Midbrain (tissue), 1 donor: ENCODE measurements at regions not wholly inside any gene's neighbourhood (a gene's known extent, or its start where the extent isn't known, plus 50 kb on each side); places are given as distances from the start of the nearest gene placed in this dataset.

Experiments
- DNase-seq: peaks from one replicate; lab custom pipeline; 2025; lab: John Stamatoyannopoulos, UW

DNA sequence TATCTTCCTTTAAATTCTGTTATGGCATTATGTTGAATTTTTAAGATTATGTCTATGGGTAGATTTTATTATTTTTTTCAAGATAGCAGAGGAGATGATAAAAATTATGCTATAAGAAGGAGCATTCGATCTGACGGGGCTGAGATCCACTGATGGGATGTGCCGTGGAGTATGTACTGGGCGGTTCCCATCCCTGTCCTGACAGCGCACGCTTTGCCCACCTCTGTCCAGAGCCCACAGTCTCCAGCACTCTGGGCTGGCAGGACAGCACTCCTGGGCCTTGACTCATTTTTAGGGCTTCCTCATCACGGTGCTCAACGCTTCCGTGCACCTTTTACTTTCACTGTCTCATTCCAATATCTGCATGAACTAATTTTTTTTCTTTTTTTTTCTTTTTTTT, 235.5 kb downstream of the TEX29 start:
- no peak for DNase-seq

DNA sequence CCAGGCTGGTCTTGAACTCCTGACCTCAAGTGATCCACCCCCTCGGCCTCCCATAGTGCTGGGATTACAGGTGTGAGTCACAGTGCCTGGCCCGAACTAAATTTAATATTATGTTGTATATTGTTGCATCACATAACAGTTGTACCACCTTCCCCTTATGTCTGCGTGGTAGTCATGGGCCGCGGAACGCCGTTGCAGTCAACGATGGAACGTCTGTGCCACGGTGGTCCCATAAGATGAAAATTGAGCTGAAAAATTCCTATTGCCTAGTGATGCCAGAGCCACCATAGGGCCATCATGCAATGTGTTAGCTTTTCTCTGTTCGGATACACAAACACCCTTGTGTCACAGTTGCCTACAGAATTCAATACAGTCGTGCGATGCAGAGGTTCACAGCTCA, 236.1 kb downstream of the TEX29 start:
- no peak for DNase-seq

DNA sequence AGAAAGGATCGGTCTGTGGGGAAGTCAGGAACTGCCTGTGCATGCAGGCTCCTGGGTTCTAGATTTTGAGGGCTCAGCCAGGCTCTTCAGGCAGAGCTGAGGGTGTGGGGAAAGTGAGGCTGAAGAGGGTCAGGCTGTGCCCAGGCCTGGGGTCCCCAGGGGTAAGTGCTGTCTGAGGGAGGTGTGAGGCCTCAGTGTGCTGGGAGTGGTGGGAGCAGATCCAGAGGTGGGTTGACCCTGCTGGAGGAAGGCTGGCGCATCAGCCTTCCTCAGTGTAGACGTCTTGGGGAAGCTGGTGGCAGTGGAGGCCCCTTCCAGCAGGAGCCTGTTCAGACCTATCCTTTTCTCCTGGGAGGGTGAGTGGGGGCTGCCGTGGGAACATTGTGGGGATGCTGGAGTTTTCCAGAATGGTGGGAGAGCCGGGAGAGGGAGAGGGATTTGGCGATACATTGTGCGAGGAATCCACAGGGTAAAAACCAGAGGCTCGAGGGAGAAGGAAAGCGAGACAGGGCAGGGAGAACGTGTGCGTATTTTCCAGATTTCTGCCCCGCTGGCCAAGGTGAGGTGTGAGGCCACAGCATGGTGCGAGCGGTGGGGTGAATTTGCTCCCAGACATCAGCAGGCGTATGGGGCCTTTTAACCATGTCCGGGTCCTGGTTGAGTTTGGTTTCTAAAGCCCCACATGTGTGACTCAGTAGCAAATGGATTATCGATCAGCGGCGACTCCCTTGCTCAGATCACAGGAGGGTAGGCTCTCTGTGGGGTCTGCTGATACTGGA, 237.7 kb downstream of the TEX29 start:
- no peak for DNase-seq

DNA sequence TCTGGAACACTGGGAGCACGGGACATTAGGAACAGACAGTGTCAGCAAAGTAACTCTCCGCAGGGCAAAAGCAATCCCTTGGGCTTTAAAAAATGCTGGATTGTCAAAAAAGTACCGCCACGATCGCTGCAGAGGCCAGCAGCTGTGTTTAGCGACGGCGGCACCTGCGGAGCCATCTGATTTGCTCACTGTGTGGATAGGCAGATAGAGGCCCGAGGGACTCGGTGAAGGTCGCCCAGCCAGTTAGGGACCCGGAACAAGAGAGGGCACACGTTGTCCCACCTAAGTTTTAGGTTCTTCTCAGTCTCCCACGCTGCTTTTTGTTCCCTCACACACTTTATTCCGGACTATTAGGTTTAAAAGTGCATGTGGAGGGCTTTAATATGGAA, 238.3 kb downstream of the TEX29 start:
- DNase-seq = no peak

DNA sequence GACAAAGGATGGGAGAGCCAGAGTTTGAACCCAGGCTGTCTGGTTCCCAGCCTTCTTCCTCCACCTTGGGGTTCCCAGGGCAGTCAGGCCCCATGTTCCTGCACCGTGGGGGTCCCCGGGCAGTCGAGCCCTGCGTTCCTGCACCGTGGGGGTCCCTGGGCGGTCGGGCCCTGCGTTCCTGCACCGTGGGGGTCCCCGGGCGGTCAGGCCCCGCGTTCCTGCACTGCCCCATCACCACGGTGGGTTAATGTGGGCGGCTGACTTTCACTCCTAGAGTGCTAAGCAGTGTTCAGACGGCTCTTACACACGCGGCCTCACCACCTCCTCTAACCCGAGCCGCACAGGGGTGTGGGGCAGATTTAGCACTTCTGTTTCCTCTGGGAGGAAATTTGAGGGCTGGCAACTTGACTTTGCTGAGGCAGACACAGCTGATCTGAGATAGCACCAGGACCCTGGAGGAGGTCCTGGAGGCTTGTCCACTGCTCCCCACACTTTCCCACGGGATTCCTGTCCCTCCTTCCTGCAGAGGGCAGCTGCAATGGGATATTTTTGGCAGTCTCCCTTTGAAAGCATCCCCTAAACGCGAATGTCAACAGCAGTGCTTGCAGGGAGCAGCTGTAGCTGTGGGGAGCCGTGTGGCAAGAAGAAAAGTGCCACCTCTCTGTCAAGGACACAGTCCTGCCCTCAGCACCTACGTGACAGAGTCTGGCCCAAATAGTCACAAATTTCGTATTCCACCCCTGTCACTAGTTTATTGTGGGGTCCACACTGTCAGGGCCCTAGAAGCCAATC, 239.4 kb downstream of the TEX29 start:
- no peak for DNase-seq

DNA sequence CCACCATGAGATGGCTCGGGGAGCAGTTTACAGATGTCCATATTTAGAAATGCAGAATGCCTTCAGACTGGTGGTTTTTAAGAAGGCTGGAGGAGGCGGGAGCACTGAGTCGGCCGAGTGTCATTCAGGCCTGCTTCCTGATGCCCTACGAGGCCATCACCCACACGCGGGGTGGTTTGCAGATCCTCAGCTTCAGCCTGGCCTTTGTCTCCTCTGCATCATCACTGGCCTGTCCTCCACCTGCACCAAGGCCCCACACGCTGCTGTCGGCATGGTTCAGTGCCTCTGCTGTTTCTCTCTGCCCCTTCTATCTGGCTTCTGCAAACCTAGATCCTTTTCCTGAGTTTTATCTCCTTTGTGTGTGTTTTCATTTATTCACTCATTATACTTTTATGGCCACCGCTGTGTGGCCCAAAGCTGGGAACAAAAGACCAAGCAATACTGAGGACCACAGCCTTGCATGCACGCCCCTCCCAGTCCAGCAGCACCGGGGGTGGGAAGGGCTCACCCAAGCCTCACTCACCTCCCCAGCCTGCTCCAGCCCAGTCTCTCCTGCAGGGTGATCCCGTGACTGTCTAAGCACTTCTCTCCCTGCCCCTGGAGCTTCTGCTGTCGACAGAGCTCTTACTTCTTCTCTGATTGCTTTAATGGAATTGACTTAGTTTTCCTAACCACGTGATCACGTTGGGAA, 240.8 kb downstream of the TEX29 start:
- no peak for DNase-seq

DNA sequence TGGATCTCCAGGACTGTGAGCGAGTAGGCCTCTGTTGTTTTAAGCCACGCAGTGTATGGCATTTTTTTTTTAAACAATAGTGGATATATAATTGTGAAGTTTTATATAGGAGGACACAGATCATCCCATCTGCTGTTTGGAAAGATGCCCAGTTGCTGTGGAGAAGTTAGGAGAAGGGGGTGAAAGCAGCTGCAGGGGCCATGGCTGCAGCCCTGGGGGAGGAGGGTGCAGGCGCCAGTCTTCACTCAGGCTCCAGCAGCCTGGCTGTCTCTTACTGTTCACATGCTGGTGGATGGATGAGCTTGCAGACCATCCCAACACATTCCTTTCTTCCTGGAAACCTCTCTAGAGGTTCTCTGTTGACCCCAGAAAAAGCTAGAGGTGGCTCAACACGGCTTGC, 242.3 kb downstream of the TEX29 start:
- no peak for DNase-seq

DNA sequence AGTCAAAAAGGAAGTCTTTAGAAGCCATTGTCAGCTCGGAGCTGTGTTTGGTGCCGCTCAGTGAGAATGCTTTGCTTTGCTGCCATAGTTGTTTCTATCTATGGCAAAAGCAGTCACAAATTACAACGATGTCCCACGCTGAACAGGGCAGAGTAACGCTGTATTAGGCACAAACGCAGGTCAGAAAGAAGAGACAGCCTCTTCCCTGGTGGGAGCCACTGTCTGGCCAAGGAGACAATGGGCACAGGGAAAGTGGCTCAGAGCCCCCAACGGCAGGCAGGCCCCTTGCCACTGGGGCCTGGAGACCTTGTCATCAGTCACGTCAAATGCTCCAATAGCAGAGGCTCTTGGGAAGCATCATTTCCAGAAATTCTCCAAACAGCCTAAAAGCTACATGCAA, 244.2 kb downstream of the TEX29 start:
- DNase-seq = no peak

DNA sequence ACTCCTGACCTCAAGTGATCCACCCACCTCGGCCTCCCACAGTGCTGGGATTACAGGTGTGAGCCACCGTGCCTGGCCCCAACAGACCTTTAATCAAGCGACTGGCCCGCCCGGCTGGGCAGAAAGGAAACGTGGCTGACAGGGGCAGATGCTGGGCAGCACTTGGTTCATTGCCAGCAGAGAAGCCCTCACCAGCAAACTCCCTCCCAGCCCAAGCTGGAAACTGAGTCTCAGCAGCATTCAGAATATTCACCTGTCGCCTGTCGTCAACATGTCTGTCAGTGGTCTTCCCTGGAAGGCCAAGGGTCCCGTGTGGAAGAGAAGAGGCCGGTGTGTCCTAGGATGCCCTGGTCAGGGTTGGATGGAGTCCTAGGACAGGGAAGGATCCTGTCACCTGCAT, 245.0 kb downstream of the TEX29 start:
- no peak for DNase-seq

DNA sequence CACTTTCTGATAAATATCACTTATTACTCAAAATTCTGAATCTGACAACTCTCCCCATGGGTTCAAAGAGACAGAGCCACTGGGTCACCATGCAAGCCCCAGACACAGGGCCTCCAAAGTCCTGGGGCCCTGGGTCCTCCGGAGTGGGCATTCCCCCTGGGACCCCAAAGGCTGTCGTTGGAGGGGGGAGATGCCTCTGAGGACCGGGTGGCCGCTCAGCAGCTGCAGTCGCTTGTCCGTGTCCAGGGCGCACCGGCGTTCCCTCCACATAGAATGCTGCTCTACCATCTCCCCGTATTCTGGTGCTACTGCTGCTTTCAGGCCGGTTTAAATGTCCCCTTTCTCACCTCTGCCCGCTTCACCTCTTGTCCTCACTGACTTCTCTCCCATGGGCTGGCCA, 246.1 kb downstream of the TEX29 start:
- no peak for DNase-seq

DNA sequence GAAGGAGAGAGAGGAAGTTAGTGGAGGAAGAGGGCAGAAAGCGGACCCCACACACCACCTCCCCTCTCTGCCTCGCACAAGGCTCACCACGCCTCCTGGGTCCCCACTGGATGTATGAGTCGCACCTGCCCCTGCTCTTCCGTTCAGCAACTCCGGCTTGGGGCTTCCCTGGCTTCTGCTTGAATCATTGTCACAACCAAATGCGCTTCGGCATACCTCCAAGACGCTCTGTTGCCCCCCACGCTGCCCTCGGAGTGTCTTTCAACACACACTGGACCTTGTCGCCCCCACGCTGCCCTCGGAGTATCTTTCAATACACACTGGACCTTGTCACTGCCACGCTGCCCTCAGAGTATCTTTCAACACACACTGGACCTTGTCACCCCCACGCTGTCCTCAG, 247.2 kb downstream of the TEX29 start:
- DNase-seq = no peak

DNA sequence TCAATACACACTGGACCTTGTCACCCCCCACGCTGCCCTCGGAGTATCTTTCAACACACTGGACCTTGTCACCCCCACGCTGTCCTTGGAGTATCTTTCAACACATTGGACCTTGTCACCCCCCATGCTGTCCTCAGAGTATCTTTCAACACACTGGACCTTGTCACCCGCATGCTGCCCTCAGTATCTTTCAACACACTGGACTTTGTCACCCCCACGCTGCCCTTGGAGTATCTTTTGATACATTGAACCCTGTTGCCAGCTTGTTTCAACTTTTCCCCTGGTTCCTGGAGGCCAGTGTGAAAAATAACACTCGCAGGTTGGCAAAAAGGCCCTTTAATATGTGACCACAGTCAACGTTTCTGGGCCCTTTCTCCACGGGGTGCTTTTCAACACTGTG, 247.8 kb downstream of the TEX29 start:
- DNase-seq = no peak

DNA sequence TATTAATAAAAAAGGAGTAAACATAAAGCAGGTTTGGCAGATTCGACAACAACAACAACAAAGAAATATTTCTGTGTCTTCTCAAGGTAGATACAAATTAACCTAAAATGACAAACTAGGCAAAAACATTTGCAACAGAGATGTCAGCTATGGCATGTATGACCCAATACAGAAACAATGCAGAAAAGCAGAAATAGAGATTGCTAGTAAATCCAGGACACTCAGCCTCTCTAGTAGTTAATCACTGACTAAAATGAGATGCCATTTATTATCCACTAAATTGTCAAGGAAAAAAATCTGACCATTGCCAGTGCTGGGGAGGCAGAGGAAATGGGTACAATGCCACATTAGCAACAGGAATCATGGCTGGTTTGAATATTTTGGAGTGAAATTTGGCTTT, 250.5 kb downstream of the TEX29 start:
- no peak for DNase-seq

DNA sequence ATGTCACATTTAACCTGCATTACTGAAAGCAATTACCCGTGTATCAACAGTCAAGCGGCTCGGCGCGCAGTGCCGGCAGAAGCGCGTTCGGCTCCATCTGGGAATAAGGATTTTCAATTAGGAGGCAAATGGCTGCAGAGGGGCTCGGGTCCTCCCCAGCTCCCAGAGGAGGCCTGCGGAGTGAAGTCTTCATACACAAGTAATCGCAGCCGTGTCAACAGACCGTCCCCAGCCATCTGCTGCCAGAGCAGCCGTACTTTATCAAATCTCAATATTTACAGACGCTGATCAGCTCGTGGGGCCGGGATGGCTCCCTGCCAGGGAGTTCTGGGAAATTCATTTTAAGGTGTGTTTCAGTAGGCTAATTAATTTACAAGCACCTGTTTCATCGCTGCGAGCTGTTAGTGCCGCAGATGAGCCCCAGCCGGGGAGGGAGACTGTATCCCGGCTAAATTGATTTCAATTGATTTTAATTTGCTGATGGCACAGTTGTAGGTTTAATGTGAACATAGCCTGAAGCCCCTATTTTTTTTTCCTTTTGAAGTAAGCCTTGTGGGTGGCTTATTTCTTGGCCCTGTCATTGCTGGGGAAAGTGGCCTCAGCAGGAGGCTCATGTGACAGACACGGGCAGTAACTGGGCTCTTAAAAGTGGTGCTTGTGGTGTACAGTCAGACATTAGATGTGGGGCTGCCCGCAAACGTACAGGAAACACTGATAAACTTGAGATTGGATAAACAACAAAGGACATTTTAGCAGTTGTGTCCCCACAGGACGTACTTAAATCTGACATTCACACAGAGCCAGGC, 252.7 kb downstream of the TEX29 start:
- DNase-seq = no peak

DNA sequence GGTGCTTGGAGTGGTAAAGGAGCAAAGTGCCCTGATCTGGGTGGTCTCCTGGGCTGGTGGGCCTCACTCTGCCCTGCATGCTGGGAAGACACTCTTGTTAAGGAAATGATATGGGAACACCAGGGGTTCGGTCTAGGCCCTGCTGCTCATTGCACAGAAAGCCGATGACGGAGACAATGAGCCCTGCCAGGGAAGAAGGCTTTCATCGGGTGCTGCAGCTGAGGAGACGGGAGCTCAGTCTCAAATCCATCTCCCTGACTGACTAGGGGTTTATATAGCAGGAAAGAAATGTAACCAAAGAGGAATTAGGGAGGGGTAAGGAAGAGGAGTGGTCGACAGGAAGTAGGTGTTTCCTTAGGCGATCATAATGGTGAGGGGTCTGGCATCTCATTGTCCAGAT, 253.4 kb downstream of the TEX29 start:
- no peak for DNase-seq

DNA sequence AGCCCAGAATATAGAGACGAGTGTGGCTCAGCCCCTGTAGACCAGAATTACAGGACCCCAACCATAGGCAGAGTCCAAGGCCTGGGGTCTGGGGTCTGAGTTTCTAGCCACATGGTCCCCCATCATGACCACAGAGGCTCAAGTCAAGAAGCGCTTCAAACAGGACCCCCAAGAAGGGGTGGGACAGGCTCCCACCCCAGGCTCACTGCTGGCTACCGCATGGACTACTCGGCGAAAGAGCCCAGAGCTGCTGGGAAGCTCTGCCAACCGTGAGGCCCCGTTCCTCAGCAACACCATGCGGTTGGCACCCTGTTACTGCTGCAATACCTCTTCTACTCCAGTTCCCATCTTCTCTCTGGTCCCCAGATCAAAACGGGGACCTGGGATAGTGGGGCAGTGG, 254.8 kb downstream of the TEX29 start:
- DNase-seq = no peak

DNA sequence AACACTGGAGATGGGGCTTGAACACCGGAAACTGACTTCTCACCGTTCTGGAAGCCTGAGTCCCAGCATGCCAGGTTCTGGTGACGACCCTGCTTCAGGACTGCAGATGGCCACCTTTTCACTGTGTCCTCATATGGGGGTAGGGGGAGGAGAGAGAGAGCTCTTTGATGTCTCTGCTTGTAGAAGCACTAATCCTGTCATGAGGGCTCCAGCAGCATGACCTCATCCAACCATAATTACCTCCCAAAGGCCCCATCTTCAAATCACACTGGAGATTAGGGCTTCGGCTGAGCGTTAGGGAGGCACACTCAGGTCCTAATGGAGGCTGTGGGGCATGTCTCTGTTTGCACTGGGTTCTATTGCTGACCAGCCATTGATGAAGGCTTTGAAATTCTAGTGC, 255.3 kb downstream of the TEX29 start:
- no peak for DNase-seq

DNA sequence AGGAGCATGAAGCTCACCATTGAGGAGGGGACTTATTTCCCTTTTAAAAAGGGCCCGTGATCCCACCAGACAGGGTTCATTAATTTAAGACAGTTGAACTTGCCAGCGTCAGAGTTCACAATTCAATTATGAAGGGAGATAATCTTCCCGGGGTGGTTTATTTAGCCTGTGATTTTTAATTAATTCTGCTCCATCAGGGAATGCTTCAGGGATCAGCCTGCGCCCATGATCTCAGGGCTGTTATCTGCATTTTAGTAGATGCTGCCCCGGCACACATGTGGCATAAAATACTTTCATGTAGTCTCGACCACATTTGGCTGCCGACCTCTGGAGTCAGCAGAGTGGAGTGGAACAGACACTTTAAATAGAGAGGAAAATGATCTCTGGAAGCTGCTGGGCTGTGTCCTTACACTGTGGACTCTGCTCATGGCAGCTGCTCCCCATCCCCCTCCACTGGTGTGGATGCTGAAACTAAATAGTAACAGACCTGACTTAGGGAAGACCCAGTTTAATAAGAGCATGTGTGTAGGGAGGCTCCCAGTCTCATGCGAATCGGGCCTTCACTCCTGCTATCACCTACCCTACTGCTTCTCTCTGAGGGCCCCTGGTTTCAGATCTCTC, 256.9 kb downstream of the TEX29 start:
- no peak for DNase-seq

DNA sequence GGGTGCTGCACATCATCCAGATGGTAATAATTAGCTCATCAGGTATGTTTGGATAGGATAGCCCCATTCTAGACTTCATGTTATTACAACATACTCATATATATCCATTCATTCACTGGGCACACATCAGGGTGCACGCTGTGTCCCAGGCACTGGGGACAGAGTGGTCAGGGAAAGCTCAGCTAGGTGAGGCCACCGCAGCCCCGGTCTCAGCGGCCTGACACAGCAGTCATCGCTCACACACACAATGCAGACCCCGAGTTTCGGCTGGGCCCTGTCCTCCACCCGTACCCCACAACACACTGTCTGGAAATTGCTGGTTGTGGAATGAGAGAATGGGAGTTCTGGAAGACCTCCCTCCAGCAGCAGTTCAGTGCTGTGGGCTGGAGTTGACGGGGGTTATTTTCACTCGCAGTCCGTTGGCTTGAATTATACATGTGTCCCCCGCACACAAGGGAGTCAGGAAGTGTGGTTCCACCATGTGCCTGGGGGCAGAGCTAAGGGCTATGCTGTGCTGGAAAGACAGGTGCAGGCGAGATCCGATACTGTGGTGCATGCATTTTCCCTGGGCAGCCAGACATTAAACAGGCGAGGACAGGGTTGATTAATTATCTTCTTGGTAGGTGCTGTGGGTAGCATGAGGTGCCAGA, 257.6 kb downstream of the TEX29 start:
- DNase-seq = no peak

DNA sequence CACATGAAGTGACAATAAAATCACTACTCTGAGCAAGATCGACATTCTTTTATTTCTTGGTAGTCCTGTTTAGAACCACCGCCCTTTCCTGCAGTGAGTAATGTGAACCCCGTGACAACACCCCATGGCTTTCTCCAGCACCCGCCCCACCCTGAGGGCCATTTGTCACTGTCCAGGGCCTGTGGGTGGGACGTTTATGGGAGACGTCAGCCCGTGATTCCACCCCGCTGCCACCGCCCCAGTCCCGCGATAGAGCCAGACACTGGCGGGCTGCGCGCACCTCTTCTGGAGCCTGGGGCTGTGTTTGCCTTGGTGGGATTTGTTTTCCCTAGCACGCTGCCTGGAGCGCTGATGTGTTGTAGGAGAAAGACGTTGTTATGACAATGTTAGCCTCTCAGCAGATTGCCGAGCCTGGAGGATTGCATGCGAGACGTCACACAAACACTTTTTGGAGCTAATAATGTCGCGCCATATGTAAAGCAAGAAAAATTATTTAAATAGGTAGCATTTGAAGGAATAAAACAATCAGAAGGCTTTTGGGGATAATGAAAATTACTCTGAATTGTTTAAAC, 263.7 kb downstream of the TEX29 start:
- DNase-seq = no peak

DNA sequence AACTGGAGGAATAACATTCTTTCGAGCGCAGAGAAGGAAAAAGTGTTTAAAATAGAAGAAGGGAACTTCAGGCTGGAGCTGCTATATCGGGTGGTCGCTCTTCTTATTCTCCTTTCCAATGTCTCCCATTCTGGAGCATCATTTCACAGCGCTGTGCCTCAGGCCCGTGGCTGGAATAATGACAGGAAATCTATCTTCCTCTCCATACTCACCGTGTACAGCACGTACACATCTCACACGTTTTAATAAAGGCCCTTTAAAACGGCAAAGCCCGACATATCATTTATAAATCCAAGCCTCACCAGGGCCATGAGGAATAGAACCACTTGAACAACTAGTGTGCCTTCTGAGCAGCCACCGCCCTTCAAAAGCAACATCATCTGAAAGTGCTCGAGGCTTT, 264.4 kb downstream of the TEX29 start:
- no peak for DNase-seq
